ENCODE measurements at regions not wholly inside any gene's neighbourhood (a gene's known extent, or its start where the extent isn't known, plus 50 kb on each side); places are given as distances from the start of the nearest gene placed in this dataset.
"Not testable (repeated sequence)": the region's sequence is repeated elsewhere in the genome, so short reads cannot be mapped to it uniquely, and the experiment has no call there.

GRCh38 chr4:3904264-3904955 is 138.2 kb downstream of the ADRA2C start:
- not testable (repeated sequence) for H3K4me1 ChIP-seq (ENCODE audit: control insufficient read depth in 1 of 2, insufficient read depth in 2 of 2, low read length in 2 of 2); H3K9me3 ChIP-seq (ENCODE audit: control insufficient read depth in 1 of 2, low read length in 2 of 2); H3K4me3 ChIP-seq (ENCODE audit: low read depth in 1 of 2, low read length in 2 of 2); H3K27ac ChIP-seq (ENCODE audit: low read length); H3K27me3 ChIP-seq (ENCODE audit: low read depth, low read length); H3K36me3 ChIP-seq (ENCODE audit: control insufficient read depth in 1 of 2, insufficient read depth in 2 of 2, low read length in 2 of 2)

GRCh38 chr4:3909616-3910015 is 143.4 kb downstream of the ADRA2C start:
- H3K9me3 ChIP-seq (ENCODE audit: control insufficient read depth in 1 of 2, low read length in 2 of 2); H3K4me1 ChIP-seq (ENCODE audit: control insufficient read depth in 1 of 2, insufficient read depth in 2 of 2, low read length in 2 of 2); H3K36me3 ChIP-seq (ENCODE audit: control insufficient read depth in 1 of 2, insufficient read depth in 2 of 2, low read length in 2 of 2); H3K27ac ChIP-seq (ENCODE audit: low read length); H3K27me3 ChIP-seq (ENCODE audit: low read depth, low read length); H3K4me3 ChIP-seq (ENCODE audit: low read depth in 1 of 2, low read length in 2 of 2): not testable (repeated sequence)

- not testable (repeated sequence) for H3K9me3 ChIP-seq (ENCODE audit: control insufficient read depth in 1 of 2, low read length in 2 of 2); H3K4me1 ChIP-seq (ENCODE audit: control insufficient read depth in 1 of 2, insufficient read depth in 2 of 2, low read length in 2 of 2); H3K27me3 ChIP-seq (ENCODE audit: low read depth, low read length); H3K27ac ChIP-seq (ENCODE audit: low read length); H3K36me3 ChIP-seq (ENCODE audit: control insufficient read depth in 1 of 2, insufficient read depth in 2 of 2, low read length in 2 of 2); H3K4me3 ChIP-seq (ENCODE audit: low read depth in 1 of 2, low read length in 2 of 2)
These were observed 144.2 kb downstream of the ADRA2C start for GRCh38 chr4:3910161-3910950.

- Histone ChIP-seq H3K27me3 (ENCODE audit: low read depth, low read length) (no peaks in the 10 kb centered on the region), H3K4me1 (ENCODE audit: control insufficient read depth in 1 of 2, insufficient read depth in 2 of 2, low read length in 2 of 2) (no peaks in the 10 kb centered on the region), H3K27ac (ENCODE audit: low read length) (no peak overlapping the region), H3K9me3 (ENCODE audit: control insufficient read depth in 1 of 2, low read length in 2 of 2) (no peaks in the 10 kb centered on the region), H3K36me3 (ENCODE audit: control insufficient read depth in 1 of 2, insufficient read depth in 2 of 2, low read length in 2 of 2) (no peaks in the 10 kb centered on the region), H3K4me3 (ENCODE audit: low read depth in 1 of 2, low read length in 2 of 2) (no peak overlapping the region)
These were observed 145.2 kb downstream of the ADRA2C start for GRCh38 chr4:3911252-3911856.

GRCh38 chr4:3914511-3914910 is 148.3 kb downstream of the ADRA2C start:
- not testable (repeated sequence) for H3K4me3 ChIP-seq (ENCODE audit: low read depth in 1 of 2, low read length in 2 of 2); H3K27ac ChIP-seq (ENCODE audit: low read length); H3K36me3 ChIP-seq (ENCODE audit: control insufficient read depth in 1 of 2, insufficient read depth in 2 of 2, low read length in 2 of 2); H3K4me1 ChIP-seq (ENCODE audit: control insufficient read depth in 1 of 2, insufficient read depth in 2 of 2, low read length in 2 of 2); H3K27me3 ChIP-seq (ENCODE audit: low read depth, low read length); H3K9me3 ChIP-seq (ENCODE audit: control insufficient read depth in 1 of 2, low read length in 2 of 2)

- H3K27me3 ChIP-seq (ENCODE audit: low read depth, low read length); H3K36me3 ChIP-seq (ENCODE audit: control insufficient read depth in 1 of 2, insufficient read depth in 2 of 2, low read length in 2 of 2); H3K4me1 ChIP-seq (ENCODE audit: control insufficient read depth in 1 of 2, insufficient read depth in 2 of 2, low read length in 2 of 2); H3K27ac ChIP-seq (ENCODE audit: low read length); H3K4me3 ChIP-seq (ENCODE audit: low read depth in 1 of 2, low read length in 2 of 2); H3K9me3 ChIP-seq (ENCODE audit: control insufficient read depth in 1 of 2, low read length in 2 of 2): not testable (repeated sequence)
These were observed 153.3 kb downstream of the ADRA2C start for GRCh38 chr4:3919509-3919908.

GRCh38 chr4:3921902-3922301 is 155.7 kb downstream of the ADRA2C start:
- not testable (repeated sequence) for H3K27me3 ChIP-seq (ENCODE audit: low read depth, low read length); H3K36me3 ChIP-seq (ENCODE audit: control insufficient read depth in 1 of 2, insufficient read depth in 2 of 2, low read length in 2 of 2); H3K4me1 ChIP-seq (ENCODE audit: control insufficient read depth in 1 of 2, insufficient read depth in 2 of 2, low read length in 2 of 2)

GRCh38 chr4:3925841-3926240 is 159.7 kb downstream of the ADRA2C start:
- not testable (repeated sequence) for H3K36me3 ChIP-seq (ENCODE audit: control insufficient read depth in 1 of 2, insufficient read depth in 2 of 2, low read length in 2 of 2); H3K27ac ChIP-seq (ENCODE audit: low read length); H3K4me1 ChIP-seq (ENCODE audit: control insufficient read depth in 1 of 2, insufficient read depth in 2 of 2, low read length in 2 of 2)

More at GRCh38 chr4:3921902-3922301, 155.7 kb downstream of the ADRA2C start:
- H3K4me3 ChIP-seq (ENCODE audit: low read depth in 1 of 2, low read length in 2 of 2); H3K27ac ChIP-seq (ENCODE audit: low read length); H3K9me3 ChIP-seq (ENCODE audit: control insufficient read depth in 1 of 2, low read length in 2 of 2): not testable (repeated sequence)

GRCh38 chr4:3926271-3926670 is 160.1 kb downstream of the ADRA2C start:
- H3K4me3 ChIP-seq (ENCODE audit: low read depth in 1 of 2, low read length in 2 of 2) = not testable (repeated sequence)

More at GRCh38 chr4:3925841-3926240, 159.7 kb downstream of the ADRA2C start:
- not testable (repeated sequence) for H3K4me3 ChIP-seq (ENCODE audit: low read depth in 1 of 2, low read length in 2 of 2); H3K9me3 ChIP-seq (ENCODE audit: control insufficient read depth in 1 of 2, low read length in 2 of 2); H3K27me3 ChIP-seq (ENCODE audit: low read depth, low read length)

GRCh38 chr4:3926969-3927755 is 161.0 kb downstream of the ADRA2C start:
- not testable (repeated sequence) for H3K4me3 ChIP-seq (ENCODE audit: low read depth in 1 of 2, low read length in 2 of 2); H3K4me1 ChIP-seq (ENCODE audit: control insufficient read depth in 1 of 2, insufficient read depth in 2 of 2, low read length in 2 of 2); H3K27ac ChIP-seq (ENCODE audit: low read length); H3K36me3 ChIP-seq (ENCODE audit: control insufficient read depth in 1 of 2, insufficient read depth in 2 of 2, low read length in 2 of 2); H3K9me3 ChIP-seq (ENCODE audit: control insufficient read depth in 1 of 2, low read length in 2 of 2); H3K27me3 ChIP-seq (ENCODE audit: low read depth, low read length)

More at GRCh38 chr4:3926271-3926670, 160.1 kb downstream of the ADRA2C start:
- H3K27me3 ChIP-seq (ENCODE audit: low read depth, low read length); H3K27ac ChIP-seq (ENCODE audit: low read length); H3K4me1 ChIP-seq (ENCODE audit: control insufficient read depth in 1 of 2, insufficient read depth in 2 of 2, low read length in 2 of 2); H3K36me3 ChIP-seq (ENCODE audit: control insufficient read depth in 1 of 2, insufficient read depth in 2 of 2, low read length in 2 of 2); H3K9me3 ChIP-seq (ENCODE audit: control insufficient read depth in 1 of 2, low read length in 2 of 2): not testable (repeated sequence)

GRCh38 chr4:3929431-3929830 is 163.2 kb downstream of the ADRA2C start:
- not testable (repeated sequence) for H3K4me1 ChIP-seq (ENCODE audit: control insufficient read depth in 1 of 2, insufficient read depth in 2 of 2, low read length in 2 of 2); H3K9me3 ChIP-seq (ENCODE audit: control insufficient read depth in 1 of 2, low read length in 2 of 2); H3K4me3 ChIP-seq (ENCODE audit: low read depth in 1 of 2, low read length in 2 of 2); H3K27ac ChIP-seq (ENCODE audit: low read length); H3K36me3 ChIP-seq (ENCODE audit: control insufficient read depth in 1 of 2, insufficient read depth in 2 of 2, low read length in 2 of 2); H3K27me3 ChIP-seq (ENCODE audit: low read depth, low read length)

Measured in muscle layer of duodenum (tissue), 2 donors.